CD4-positive, alpha-beta T cell (primary cell): ENCODE measurements at regions not wholly inside any gene's neighbourhood (a gene's known extent, or its start where the extent isn't known, plus 50 kb on each side); places are given as distances from the start of the nearest gene placed in this dataset.

Source experiments
- ATAC-seq: fragments of 200-7000 bp; cut with Tn5 transposase; one replicate; pipeline ENCODE4 v1.10.0; 2022; ENCODE audit warnings: mild to moderate bottlenecking; ENCODE audit not compliant: poor library complexity
- CTCF ChIA-PET: fragments of 350-600 bp; sonication (Branson Sonifier 250); formaldehyde crosslinking; loops from one replicate; lab custom pipeline; 2021; ENCODE audit warnings: antibody characterized with exemption, inconsistent platforms; lab: Charles Lee
- POLR2A ChIA-PET: fragments of 350-600 bp; sonication (Branson Sonifier 250); formaldehyde crosslinking; loops from one replicate; lab custom pipeline; 2021; ENCODE audit warnings: antibody characterized with exemption, inconsistent platforms; lab: Charles Lee
- DNase-seq, 14 experiments: peaks; one replicate each; pipeline ENCODE4 v3.0.0-alpha.2; 2013 to 2020; ENCODE audit warnings: mixed read lengths in 2 of 14
- H3K27ac ChIP-seq, 2 donors: one replicate each; pipeline versions ENCODE4 v1.5.1 to v1.7.0; 2013; ENCODE audit warnings: low read length in 2 of 2, low read depth in 1 of 2, mild to moderate bottlenecking in 1 of 2
- H3K27me3 ChIP-seq, 2 experiments: 1 replicate in 1 of 2; 2 replicates in 1 of 2; pipeline versions ENCODE4 v1.6.1 to v1.7.0; 2013; ENCODE audit warnings: low read length in 2 of 2, control low read depth in 1 of 2, mild to moderate bottlenecking in 1 of 2, moderate library complexity in 1 of 2; ENCODE audit not compliant: insufficient read depth in 2 of 2, control insufficient read depth in 1 of 2
- H3K36me3 ChIP-seq: one replicate; pipeline ENCODE4 v1.6.1; 2013; ENCODE audit warnings: low read length, control low read depth; ENCODE audit not compliant: insufficient read depth
- H3K4me1 ChIP-seq: one replicate; pipeline ENCODE4 v1.6.1; 2013; ENCODE audit warnings: low read length, control low read depth; ENCODE audit not compliant: insufficient read depth
- H3K4me3 ChIP-seq: one replicate; pipeline ENCODE4 v1.5.1; 2013; ENCODE audit warnings: mild to moderate bottlenecking, low read length, moderate library complexity
- H3K9me3 ChIP-seq, 2 experiments: 1 replicate in 1 of 2; 2 replicates in 1 of 2; pipeline versions ENCODE4 v1.6.1 to v1.7.0; 2013; ENCODE audit warnings: low read length in 2 of 2, mild to moderate bottlenecking in 2 of 2, control low read depth in 1 of 2, moderate library complexity in 1 of 2; ENCODE audit not compliant: control insufficient read depth in 1 of 2, insufficient read depth in 1 of 2
- H3K27ac Mint-ChIP-seq: one replicate; pipeline ENCODE4 v1.8.0; 2020; ENCODE audit warnings: mixed read lengths
- H3K27me3 Mint-ChIP-seq: one replicate; pipeline ENCODE4 v1.8.0; 2021; ENCODE audit warnings: mixed read lengths
- H3K36me3 Mint-ChIP-seq: one replicate; pipeline ENCODE4 v1.8.0; 2021; ENCODE audit warnings: low read depth, mixed read lengths
- H3K4me1 Mint-ChIP-seq: one replicate; pipeline ENCODE4 v1.8.0; 2021; ENCODE audit warnings: low read depth, mixed read lengths
- H3K4me3 Mint-ChIP-seq: one replicate; pipeline ENCODE4 v1.8.0; 2020; ENCODE audit warnings: mild to moderate bottlenecking, mixed read lengths
- H3K9me3 Mint-ChIP-seq: one replicate; pipeline ENCODE4 v1.8.0; 2020; ENCODE audit warnings: mixed read lengths
- intact Hi-C, 2 experiments: fragments of 100-400 bp; cut with DNase I in 1 of 2; cut with micrococcal nuclease in 1 of 2; formaldehyde crosslinking; loops; one replicate each; pipeline versions ENCODE4 v1.15.1 to v1.9.0; 2023 to 2025; cut with DNase I, micrococcal nuclease
- TF ChIP-seq, protein P1 (sequence below): fragments of 200-600 bp; IDR thresholded peaks from one replicate; pipeline ENCODE4 v1.8.0; 2022; ENCODE audit warnings: antibody characterized with exemption, mild to moderate bottlenecking

DNA sequence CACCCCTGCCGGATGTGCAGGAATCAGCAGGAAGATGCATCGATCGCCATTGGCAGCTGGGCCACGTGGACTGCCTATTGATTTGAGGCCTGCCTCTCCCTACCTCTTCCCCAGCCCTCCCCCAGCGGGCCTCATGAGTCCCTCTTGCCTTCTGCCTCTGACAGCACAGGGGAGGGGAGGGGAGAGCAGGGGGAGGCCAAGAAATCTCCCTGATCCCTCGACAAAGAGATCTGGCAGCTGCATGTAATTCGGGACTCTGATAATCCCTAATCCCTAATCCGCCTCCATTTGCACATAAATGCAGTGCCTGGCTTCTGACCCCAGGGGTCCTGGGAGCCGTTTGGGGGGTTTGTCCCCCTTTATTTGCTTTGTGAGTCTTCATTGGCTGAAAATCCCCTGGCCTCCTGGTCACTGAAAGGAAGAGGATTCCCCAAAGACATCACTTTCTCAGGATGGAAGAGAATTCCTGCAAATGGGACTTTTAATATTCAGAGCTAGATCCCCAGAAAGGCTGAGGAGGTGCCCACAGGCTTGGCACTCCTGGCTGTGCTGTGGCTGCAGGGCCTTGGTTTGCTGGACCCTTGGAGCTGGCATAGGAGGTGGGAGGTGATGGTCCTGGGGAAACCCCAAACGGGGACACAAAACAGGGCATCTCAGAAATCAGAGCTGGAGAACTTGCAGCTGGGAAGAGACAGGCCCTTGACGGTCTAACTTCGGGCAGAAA, 239.4 kb upstream of the POU3F1 start:
- CTCF ChIA-PET = no interaction called here
- H3K4me1 Mint-ChIP-seq = no peaks in the 10 kb centered on the region
- POLR2A ChIA-PET = interaction anchor here (0.6 kb wide), 1 partner anchor 17 kb away, joined by 3 read pairs; no protein-coding TSS in a partner anchor

DNA sequence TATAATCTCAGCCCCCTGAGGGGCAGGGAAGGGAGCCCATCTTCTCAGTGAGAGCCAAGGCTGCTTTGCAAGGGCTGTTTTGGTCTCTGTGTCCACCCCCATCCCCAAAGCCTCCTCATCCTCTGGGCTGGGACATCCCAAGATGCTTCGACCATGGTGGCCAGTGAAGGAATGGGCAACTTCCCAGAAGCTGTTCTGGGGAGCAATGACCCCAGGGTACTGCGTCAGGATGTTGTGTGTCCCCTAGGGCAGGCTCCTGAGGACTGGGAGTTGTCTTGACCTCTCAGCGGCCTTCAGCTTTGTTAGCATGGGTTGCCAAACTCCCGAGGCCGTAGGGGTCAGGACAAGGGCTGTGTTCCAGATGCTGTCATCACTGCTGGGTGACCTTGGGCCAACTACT, 238.4 kb upstream of the POU3F1 start:
- ATAC-seq (no peak), DNase-seq (no peak)
- POLR2A ChIA-PET = no interaction called here
- Mint-ChIP-seq H3K4me1 (no peaks in the 10 kb centered on the region), H3K27ac (no peak overlapping the region), H3K4me3 (no peak overlapping the region), H3K27me3 (peaks cover 55% of the 10 kb centered on the region), H3K9me3 (peaks cover 2% of the 10 kb centered on the region), H3K36me3 (no peaks in the 10 kb centered on the region)
- peaks cover 19 to 31% of the 10 kb centered on the region in 2 experiments for H3K27me3 ChIP-seq
- H3K4me3 ChIP-seq = no peak overlapping the region
- H3K4me1 ChIP-seq = no peaks in the 10 kb centered on the region
- peaks cover under 1 to 10% of the 10 kb centered on the region in 2 experiments for H3K9me3 ChIP-seq
- no peaks in the 10 kb centered on the region for H3K36me3 ChIP-seq
- TF ChIP-seq, protein P1, sequence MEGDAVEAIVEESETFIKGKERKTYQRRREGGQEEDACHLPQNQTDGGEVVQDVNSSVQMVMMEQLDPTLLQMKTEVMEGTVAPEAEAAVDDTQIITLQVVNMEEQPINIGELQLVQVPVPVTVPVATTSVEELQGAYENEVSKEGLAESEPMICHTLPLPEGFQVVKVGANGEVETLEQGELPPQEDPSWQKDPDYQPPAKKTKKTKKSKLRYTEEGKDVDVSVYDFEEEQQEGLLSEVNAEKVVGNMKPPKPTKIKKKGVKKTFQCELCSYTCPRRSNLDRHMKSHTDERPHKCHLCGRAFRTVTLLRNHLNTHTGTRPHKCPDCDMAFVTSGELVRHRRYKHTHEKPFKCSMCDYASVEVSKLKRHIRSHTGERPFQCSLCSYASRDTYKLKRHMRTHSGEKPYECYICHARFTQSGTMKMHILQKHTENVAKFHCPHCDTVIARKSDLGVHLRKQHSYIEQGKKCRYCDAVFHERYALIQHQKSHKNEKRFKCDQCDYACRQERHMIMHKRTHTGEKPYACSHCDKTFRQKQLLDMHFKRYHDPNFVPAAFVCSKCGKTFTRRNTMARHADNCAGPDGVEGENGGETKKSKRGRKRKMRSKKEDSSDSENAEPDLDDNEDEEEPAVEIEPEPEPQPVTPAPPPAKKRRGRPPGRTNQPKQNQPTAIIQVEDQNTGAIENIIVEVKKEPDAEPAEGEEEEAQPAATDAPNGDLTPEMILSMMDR = no peak
- CTCF ChIA-PET = no interaction called here
- no peak overlapping the region for H3K27ac ChIP-seq
- intact Hi-C loops = no loop called here

More for the DNA sequence above, 239.4 kb upstream of the POU3F1 start:
- ATAC-seq (no peak), DNase-seq (no peak)
- H3K36me3 Mint-ChIP-seq = no peaks in the 10 kb centered on the region
- no peaks in the 10 kb centered on the region for H3K9me3 Mint-ChIP-seq
- intact Hi-C loops = no loop called here
- no peak overlapping the region for H3K27ac Mint-ChIP-seq
- H3K4me3 Mint-ChIP-seq = no peak overlapping the region
- Histone ChIP-seq H3K9me3 (peaks cover 0 to 6% of the 10 kb centered on the region in 2 experiments), H3K4me1 (no peaks in the 10 kb centered on the region), H3K36me3 (no peaks in the 10 kb centered on the region), H3K27ac (no peak overlapping the region), H3K27me3 (peaks cover 19 to 35% of the 10 kb centered on the region in 2 experiments), H3K4me3 (no peak overlapping the region)
- H3K27me3 Mint-ChIP-seq = peaks cover 61% of the 10 kb centered on the region
- TF ChIP-seq, protein P1 = no peak

DNA sequence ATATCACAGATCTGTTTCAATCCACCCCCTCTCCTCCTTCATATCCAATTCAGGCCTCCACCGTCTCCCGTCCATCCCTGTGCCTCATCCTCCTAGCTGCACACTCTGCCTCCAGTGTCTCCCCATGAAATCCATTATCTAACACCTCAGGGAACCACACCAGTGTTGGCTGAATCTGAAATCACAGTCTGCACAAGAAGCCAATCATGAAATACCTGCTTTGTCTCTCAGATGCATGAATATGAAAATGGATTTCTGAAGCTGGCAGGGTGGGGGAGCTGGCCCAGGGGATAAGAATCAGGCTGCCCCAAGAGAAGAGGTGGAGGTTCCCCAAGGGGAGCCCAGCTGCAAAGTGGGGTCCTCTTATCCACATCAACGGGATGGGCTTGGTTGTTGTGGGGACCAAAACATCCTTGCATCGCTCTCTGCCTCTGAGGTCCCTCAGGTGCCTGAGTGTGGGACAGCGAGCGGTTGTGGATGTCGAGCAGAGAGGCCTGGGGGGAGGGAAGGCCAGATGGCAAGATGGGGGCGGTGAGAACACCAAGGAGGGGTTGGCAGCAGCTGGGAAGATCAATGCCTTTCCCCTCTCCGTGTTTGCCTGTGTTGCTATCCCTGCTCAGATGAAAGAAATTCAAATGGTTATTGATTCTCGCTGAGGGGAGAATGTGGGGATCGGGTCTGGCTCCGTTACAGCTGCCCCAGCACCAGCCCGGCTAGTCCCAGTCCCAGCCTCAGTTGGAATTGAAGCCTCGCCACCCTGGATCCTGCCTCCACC, 237.3 kb upstream of the POU3F1 start:
- no peak overlapping the region for H3K27ac Mint-ChIP-seq
- DNase-seq (no peak), ATAC-seq (no peak)
- peaks cover 11% of the 10 kb centered on the region in 2 experiments for H3K9me3 ChIP-seq
- intact Hi-C loops = no loop called here
- H3K9me3 Mint-ChIP-seq = peaks cover 12% of the 10 kb centered on the region
- H3K27me3 Mint-ChIP-seq = peaks cover 47% of the 10 kb centered on the region
- H3K27me3 ChIP-seq = peaks cover 15 to 30% of the 10 kb centered on the region in 2 experiments
- no peak overlapping the region for H3K27ac ChIP-seq
- CTCF ChIA-PET = no interaction called here
- H3K4me1 ChIP-seq = no peaks in the 10 kb centered on the region
- no peaks in the 10 kb centered on the region for H3K4me1 Mint-ChIP-seq
- H3K36me3 Mint-ChIP-seq = no peaks in the 10 kb centered on the region
- POLR2A ChIA-PET = no interaction called here
- TF ChIP-seq, protein P1 = no peak
- H3K4me3 Mint-ChIP-seq = no peak overlapping the region
- no peaks in the 10 kb centered on the region for H3K36me3 ChIP-seq
- H3K4me3 ChIP-seq = no peak overlapping the region
